ENCODE measurements at regions not wholly inside any gene's neighbourhood (a gene's known extent, or its start where the extent isn't known, plus 50 kb on each side); places are given as distances from the start of the nearest gene placed in this dataset.

GRCh38 chr10:131737543-131738395 lies 163.0 kb upstream of the PPP2R2D start:
- TF ChIP-seq CTCF (IDR thresholded peaks at IDR 0.05) (no peak), POLR2A (IDR thresholded peaks at IDR 0.05) (no peak), EP300 (IDR thresholded peaks at IDR 0.05) (no peak)
